ENCODE measurements at regions not wholly inside any gene's neighbourhood (a gene's known extent, or its start where the extent isn't known, plus 50 kb on each side); places are given as distances from the start of the nearest gene placed in this dataset.

DNA sequence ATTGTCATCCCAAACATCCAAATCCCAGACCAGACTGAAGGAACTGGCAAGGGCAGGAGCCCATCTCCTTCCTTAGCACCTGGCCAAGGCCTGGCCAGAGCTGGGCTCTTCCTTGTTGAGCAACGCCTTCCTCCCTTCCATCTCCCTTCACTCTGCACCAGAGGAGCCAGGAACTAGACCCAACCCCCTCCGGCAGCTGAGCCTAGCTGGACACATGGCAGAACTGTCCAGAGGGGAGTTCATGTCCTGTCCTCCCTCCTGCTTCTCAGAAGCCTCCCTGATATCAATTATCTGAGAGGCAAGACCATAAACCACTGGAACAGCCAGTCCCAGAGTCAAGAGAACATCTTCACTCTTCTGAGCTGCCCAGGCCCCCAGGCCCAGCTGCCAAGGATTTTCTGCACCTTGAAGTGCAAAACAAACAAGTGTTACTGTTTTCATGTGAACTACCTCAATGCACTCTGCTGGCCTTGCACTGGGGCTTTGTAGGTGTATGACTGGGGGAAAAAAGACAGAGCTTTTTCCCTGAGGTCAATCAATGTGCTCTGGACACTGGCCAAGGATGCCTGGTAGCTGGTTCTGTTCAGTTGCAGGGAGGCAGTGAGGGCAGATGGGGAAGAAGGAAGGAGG lies 104.5 kb upstream of the KCNK12 start (continued):
- TF ChIP-seq, protein P1, sequence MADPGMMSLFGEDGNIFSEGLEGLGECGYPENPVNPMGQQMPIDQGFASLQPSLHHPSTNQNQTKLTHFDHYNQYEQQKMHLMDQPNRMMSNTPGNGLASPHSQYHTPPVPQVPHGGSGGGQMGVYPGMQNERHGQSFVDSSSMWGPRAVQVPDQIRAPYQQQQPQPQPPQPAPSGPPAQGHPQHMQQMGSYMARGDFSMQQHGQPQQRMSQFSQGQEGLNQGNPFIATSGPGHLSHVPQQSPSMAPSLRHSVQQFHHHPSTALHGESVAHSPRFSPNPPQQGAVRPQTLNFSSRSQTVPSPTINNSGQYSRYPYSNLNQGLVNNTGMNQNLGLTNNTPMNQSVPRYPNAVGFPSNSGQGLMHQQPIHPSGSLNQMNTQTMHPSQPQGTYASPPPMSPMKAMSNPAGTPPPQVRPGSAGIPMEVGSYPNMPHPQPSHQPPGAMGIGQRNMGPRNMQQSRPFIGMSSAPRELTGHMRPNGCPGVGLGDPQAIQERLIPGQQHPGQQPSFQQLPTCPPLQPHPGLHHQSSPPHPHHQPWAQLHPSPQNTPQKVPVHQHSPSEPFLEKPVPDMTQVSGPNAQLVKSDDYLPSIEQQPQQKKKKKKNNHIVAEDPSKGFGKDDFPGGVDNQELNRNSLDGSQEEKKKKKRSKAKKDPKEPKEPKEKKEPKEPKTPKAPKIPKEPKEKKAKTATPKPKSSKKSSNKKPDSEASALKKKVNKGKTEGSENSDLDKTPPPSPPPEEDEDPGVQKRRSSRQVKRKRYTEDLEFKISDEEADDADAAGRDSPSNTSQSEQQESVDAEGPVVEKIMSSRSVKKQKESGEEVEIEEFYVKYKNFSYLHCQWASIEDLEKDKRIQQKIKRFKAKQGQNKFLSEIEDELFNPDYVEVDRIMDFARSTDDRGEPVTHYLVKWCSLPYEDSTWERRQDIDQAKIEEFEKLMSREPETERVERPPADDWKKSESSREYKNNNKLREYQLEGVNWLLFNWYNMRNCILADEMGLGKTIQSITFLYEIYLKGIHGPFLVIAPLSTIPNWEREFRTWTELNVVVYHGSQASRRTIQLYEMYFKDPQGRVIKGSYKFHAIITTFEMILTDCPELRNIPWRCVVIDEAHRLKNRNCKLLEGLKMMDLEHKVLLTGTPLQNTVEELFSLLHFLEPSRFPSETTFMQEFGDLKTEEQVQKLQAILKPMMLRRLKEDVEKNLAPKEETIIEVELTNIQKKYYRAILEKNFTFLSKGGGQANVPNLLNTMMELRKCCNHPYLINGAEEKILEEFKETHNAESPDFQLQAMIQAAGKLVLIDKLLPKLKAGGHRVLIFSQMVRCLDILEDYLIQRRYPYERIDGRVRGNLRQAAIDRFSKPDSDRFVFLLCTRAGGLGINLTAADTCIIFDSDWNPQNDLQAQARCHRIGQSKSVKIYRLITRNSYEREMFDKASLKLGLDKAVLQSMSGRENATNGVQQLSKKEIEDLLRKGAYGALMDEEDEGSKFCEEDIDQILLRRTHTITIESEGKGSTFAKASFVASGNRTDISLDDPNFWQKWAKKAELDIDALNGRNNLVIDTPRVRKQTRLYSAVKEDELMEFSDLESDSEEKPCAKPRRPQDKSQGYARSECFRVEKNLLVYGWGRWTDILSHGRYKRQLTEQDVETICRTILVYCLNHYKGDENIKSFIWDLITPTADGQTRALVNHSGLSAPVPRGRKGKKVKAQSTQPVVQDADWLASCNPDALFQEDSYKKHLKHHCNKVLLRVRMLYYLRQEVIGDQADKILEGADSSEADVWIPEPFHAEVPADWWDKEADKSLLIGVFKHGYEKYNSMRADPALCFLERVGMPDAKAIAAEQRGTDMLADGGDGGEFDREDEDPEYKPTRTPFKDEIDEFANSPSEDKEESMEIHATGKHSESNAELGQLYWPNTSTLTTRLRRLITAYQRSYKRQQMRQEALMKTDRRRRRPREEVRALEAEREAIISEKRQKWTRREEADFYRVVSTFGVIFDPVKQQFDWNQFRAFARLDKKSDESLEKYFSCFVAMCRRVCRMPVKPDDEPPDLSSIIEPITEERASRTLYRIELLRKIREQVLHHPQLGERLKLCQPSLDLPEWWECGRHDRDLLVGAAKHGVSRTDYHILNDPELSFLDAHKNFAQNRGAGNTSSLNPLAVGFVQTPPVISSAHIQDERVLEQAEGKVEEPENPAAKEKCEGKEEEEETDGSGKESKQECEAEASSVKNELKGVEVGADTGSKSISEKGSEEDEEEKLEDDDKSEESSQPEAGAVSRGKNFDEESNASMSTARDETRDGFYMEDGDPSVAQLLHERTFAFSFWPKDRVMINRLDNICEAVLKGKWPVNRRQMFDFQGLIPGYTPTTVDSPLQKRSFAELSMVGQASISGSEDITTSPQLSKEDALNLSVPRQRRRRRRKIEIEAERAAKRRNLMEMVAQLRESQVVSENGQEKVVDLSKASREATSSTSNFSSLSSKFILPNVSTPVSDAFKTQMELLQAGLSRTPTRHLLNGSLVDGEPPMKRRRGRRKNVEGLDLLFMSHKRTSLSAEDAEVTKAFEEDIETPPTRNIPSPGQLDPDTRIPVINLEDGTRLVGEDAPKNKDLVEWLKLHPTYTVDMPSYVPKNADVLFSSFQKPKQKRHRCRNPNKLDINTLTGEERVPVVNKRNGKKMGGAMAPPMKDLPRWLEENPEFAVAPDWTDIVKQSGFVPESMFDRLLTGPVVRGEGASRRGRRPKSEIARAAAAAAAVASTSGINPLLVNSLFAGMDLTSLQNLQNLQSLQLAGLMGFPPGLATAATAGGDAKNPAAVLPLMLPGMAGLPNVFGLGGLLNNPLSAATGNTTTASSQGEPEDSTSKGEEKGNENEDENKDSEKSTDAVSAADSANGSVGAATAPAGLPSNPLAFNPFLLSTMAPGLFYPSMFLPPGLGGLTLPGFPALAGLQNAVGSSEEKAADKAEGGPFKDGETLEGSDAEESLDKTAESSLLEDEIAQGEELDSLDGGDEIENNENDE (IDR thresholded peaks at IDR 0.05; ENCODE audit: insufficient replicate concordance, low read length) = no peak
- no peak for TF ChIP-seq BRCA1 (IDR thresholded peaks at IDR 0.05; ENCODE audit: low read depth, low read length)
- TF ChIP-seq RXRA (IDR thresholded peaks at IDR 0.05; ENCODE audit: insufficient read depth, low read depth, low read length) = no peak
- no peak for TF ChIP-seq SIX5 (IDR thresholded peaks at IDR 0.05; ENCODE audit: low read depth, low read length)
- TF ChIP-seq ASH2L (IDR thresholded peaks at IDR 0.05; ENCODE audit: low read length) = no peak
- TF ChIP-seq, protein P2, sequence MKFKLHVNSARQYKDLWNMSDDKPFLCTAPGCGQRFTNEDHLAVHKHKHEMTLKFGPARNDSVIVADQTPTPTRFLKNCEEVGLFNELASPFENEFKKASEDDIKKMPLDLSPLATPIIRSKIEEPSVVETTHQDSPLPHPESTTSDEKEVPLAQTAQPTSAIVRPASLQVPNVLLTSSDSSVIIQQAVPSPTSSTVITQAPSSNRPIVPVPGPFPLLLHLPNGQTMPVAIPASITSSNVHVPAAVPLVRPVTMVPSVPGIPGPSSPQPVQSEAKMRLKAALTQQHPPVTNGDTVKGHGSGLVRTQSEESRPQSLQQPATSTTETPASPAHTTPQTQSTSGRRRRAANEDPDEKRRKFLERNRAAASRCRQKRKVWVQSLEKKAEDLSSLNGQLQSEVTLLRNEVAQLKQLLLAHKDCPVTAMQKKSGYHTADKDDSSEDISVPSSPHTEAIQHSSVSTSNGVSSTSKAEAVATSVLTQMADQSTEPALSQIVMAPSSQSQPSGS (IDR thresholded peaks at IDR 0.05; ENCODE audit: low read length) = no peak
- TF ChIP-seq TAF7 (optimal IDR thresholded peaks at IDR 0.05; ENCODE audit: borderline replicate concordance, low read depth, low read length) = no peak

All from H1 (cell line).